Endodermal cell (in vitro differentiated cells): ENCODE measurements at regions not wholly inside any gene's neighbourhood (a gene's known extent, or its start where the extent isn't known, plus 50 kb on each side); places are given as distances from the start of the nearest gene placed in this dataset.

Experiments used
- DNase-seq: peaks from one replicate; pipeline ENCODE4 v3.0.0-alpha.2; 2017
- H3K27ac ChIP-seq: 2 replicates; pipeline ENCODE4 v1.5.1; 2013; ENCODE audit warnings: mild to moderate bottlenecking, low read depth, low read length, moderate library complexity
- H3K27me3 ChIP-seq: 2 replicates; pipeline ENCODE4 v1.6.1; 2013; ENCODE audit warnings: mild to moderate bottlenecking, low read length, moderate library complexity; ENCODE audit not compliant: insufficient read depth, control insufficient read depth, poor library complexity, severe bottlenecking
- H3K36me3 ChIP-seq: 2 replicates; pipeline ENCODE4 v1.7.0; 2013; ENCODE audit warnings: mild to moderate bottlenecking, low read length, moderate library complexity; ENCODE audit not compliant: control insufficient read depth, insufficient read depth
- H3K4me1 ChIP-seq: one replicate; pipeline ENCODE4 v1.7.0; 2013; ENCODE audit warnings: low read length; ENCODE audit not compliant: control insufficient read depth, insufficient read depth
- H3K4me3 ChIP-seq: 2 replicates; pipeline ENCODE4 v1.5.1; 2013; ENCODE audit warnings: mild to moderate bottlenecking, low read length, moderate library complexity
- H3K9ac ChIP-seq: 2 replicates; pipeline ENCODE4 v1.6.1; 2013; ENCODE audit warnings: mild to moderate bottlenecking, low read length, moderate library complexity; ENCODE audit not compliant: poor library complexity, severe bottlenecking; ENCODE audit errors: extremely low read depth
- H3K9me3 ChIP-seq: 2 replicates; pipeline ENCODE4 v1.6.1; 2013; ENCODE audit warnings: mild to moderate bottlenecking, low read length, moderate library complexity; ENCODE audit not compliant: control insufficient read depth
- H3K27ac Mint-ChIP-seq: 2 replicates; pipeline ENCODE4 v1.8.0; 2020; ENCODE audit warnings: mixed read lengths
- H3K27me3 Mint-ChIP-seq: 2 replicates; pipeline ENCODE4 v1.8.0; 2021; ENCODE audit warnings: mild to moderate bottlenecking, mixed read lengths; ENCODE audit not compliant: insufficient read depth
- H3K36me3 Mint-ChIP-seq: 2 replicates; pipeline ENCODE4 v1.8.0; 2020; ENCODE audit warnings: low read depth, mixed read lengths
- H3K4me1 Mint-ChIP-seq: 2 replicates; pipeline ENCODE4 v1.8.0; 2020; ENCODE audit warnings: mixed read lengths
- H3K4me3 Mint-ChIP-seq: 2 replicates; pipeline ENCODE4 v1.8.0; 2020; ENCODE audit warnings: mild to moderate bottlenecking, moderate library complexity, mixed read lengths
- H3K9me3 Mint-ChIP-seq: 2 replicates; pipeline ENCODE4 v1.8.0; 2020; ENCODE audit warnings: mild to moderate bottlenecking, mixed read lengths
- CTCF ChIP-seq: fragments of 200-600 bp; sonication (generic); conservative IDR thresholded peaks from 2 replicates; pipeline ENCODE4 v1.5.0; 2021; ENCODE audit warnings: antibody characterized with exemption, mild to moderate bottlenecking
- WGBS, 2 experiments: methylation state at CpG; one replicate each; pipeline versions ENCODE4 v1.1.5 to v1.1.7; 2013; ENCODE audit warnings: missing lambda C conversion rate in 2 of 2, mixed read lengths in 1 of 2; ENCODE audit not compliant: insufficient coverage in 1 of 2, insufficient read length in 1 of 2; 5-methylcytosine and 5-hydroxymethylcytosine counted together

- Histone ChIP-seq H3K27ac (no peak overlapping the region), H3K4me3 (no peak overlapping the region), H3K9me3 (no peaks in the 10 kb centered on the region), H3K36me3 (no peaks in the 10 kb centered on the region), H3K4me1 (no peaks in the 10 kb centered on the region), H3K27me3 (no peaks in the 10 kb centered on the region), H3K9ac (no peak overlapping the region)
- H3K27me3 Mint-ChIP-seq = no peaks in the 10 kb centered on the region
- DNase-seq = no peak
- no peak for TF ChIP-seq CTCF
- H3K9me3 Mint-ChIP-seq = no peaks in the 10 kb centered on the region
- no peaks in the 10 kb centered on the region for H3K4me1 Mint-ChIP-seq
- no peaks in the 10 kb centered on the region for H3K36me3 Mint-ChIP-seq
- no peak overlapping the region for H3K4me3 Mint-ChIP-seq
- H3K27ac Mint-ChIP-seq = no peak overlapping the region
Measured at GRCh38 chr1:115436596-115436995, 98.5 kb upstream of the NGF start.

GRCh38 chr1:115433483-115433882 is 95.4 kb upstream of the NGF start:
- H3K4me1 ChIP-seq = no peaks in the 10 kb centered on the region
- WGBS, 2 experiments = 85 to 89% methylated on average over 6 of the region's 6 CpGs
- TF ChIP-seq CTCF = no peak
- H3K27me3 ChIP-seq = no peaks in the 10 kb centered on the region
- no peak overlapping the region for H3K4me3 ChIP-seq
- no peak overlapping the region for H3K27ac ChIP-seq
- H3K9me3 ChIP-seq = no peaks in the 10 kb centered on the region
- Mint-ChIP-seq H3K4me1 (no peaks in the 10 kb centered on the region), H3K27ac (no peak overlapping the region), H3K27me3 (no peaks in the 10 kb centered on the region), H3K36me3 (no peaks in the 10 kb centered on the region), H3K4me3 (no peak overlapping the region), H3K9me3 (no peaks in the 10 kb centered on the region)
- H3K36me3 ChIP-seq = no peaks in the 10 kb centered on the region
- no peak for DNase-seq
- H3K9ac ChIP-seq = no peak overlapping the region

- no peaks in the 10 kb centered on the region for H3K27me3 Mint-ChIP-seq
- no peak overlapping the region for H3K4me3 ChIP-seq
- H3K27ac Mint-ChIP-seq = no peak overlapping the region
- DNase-seq = no peak
- H3K27ac ChIP-seq = no peak overlapping the region
- H3K4me1 ChIP-seq = no peaks in the 10 kb centered on the region
- H3K36me3 Mint-ChIP-seq = no peaks in the 10 kb centered on the region
- H3K9me3 ChIP-seq = no peaks in the 10 kb centered on the region
- H3K9ac ChIP-seq = no peak overlapping the region
- H3K4me1 Mint-ChIP-seq = no peaks in the 10 kb centered on the region
- WGBS, 2 experiments = 88 to 94% methylated on average over 2 to 6 of the region's 6 CpGs
- H3K4me3 Mint-ChIP-seq = no peak overlapping the region
- no peak for TF ChIP-seq CTCF
- H3K36me3 ChIP-seq = no peaks in the 10 kb centered on the region
- no peaks in the 10 kb centered on the region for H3K27me3 ChIP-seq
- no peaks in the 10 kb centered on the region for H3K9me3 Mint-ChIP-seq
Measured at GRCh38 chr1:115432061-115432460, 94.0 kb upstream of the NGF start.
